Upper lobe of left lung (tissue), 4 donors: ENCODE measurements at regions not wholly inside any gene's neighbourhood (a gene's known extent, or its start where the extent isn't known, plus 50 kb on each side); places are given as distances from the start of the nearest gene placed in this dataset.

ENCODE experiments used
- CTCF ChIP-seq, 6 experiments: fragments of 450-650 bp in 4 of 6; fragments of 200-600 bp in 2 of 6; sonication (generic) in 2 of 6; IDR thresholded peaks; one replicate each; pipeline ENCODE4 v1.5.1; 2016 to 2019; ENCODE audit warnings: antibody characterized with exemption in 6 of 6
- EP300 ChIP-seq, 4 donors: sonication (generic); formaldehyde crosslinking; IDR thresholded peaks; one replicate each; pipeline ENCODE4 v1.5.1; 2017; ENCODE audit warnings: antibody characterized with exemption in 4 of 4, control low read depth in 2 of 4
- POLR2A ChIP-seq, 4 donors: fragments of 450-650 bp; IDR thresholded peaks; one replicate each; pipeline ENCODE4 v1.5.1; 2016 to 2017; ENCODE audit warnings: antibody characterized with exemption in 4 of 4, mild to moderate bottlenecking in 2 of 4
- POLR2AphosphoS5 ChIP-seq, 2 donors: sonication (generic); formaldehyde crosslinking; IDR thresholded peaks; one replicate each; pipeline ENCODE4 v1.5.1; 2017; ENCODE audit warnings: antibody characterized with exemption in 2 of 2

- TF ChIP-seq POLR2A (IDR thresholded peaks at IDR 0.05) (no peak), CTCF (IDR thresholded peaks at IDR 0.05) (no peak), EP300 (IDR thresholded peaks at IDR 0.05) (no peak), POLR2AphosphoS5 (IDR thresholded peaks at IDR 0.05) (no peak)
These were observed 51.0 kb upstream of the CFAP47 start for GRCh38 chrX:35868501-35868900.
